ENCODE measurements at regions not wholly inside any gene's neighbourhood (a gene's known extent, or its start where the extent isn't known, plus 50 kb on each side); places are given as distances from the start of the nearest gene placed in this dataset.

DNA sequence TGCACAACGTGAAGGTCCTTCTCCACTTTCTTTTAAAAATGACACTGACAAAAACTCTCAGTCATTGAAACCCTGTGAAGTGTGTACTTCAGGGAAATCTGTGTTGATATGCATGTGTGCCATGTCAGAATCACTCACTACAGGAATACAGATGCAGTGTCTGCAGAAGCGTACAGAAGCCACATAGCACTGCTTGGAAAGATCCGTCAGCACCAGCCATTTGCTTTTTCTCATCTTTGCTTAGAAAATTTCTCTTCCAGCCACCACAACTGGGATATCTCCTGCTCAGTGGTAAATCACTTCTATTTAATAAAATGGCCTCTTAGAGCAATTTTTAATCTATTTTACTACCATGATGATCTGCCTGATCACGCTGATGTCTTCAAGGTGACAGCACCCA is 91.3 kb upstream of the ARHGEF26 start:
- TF ChIP-seq, protein P1, sequence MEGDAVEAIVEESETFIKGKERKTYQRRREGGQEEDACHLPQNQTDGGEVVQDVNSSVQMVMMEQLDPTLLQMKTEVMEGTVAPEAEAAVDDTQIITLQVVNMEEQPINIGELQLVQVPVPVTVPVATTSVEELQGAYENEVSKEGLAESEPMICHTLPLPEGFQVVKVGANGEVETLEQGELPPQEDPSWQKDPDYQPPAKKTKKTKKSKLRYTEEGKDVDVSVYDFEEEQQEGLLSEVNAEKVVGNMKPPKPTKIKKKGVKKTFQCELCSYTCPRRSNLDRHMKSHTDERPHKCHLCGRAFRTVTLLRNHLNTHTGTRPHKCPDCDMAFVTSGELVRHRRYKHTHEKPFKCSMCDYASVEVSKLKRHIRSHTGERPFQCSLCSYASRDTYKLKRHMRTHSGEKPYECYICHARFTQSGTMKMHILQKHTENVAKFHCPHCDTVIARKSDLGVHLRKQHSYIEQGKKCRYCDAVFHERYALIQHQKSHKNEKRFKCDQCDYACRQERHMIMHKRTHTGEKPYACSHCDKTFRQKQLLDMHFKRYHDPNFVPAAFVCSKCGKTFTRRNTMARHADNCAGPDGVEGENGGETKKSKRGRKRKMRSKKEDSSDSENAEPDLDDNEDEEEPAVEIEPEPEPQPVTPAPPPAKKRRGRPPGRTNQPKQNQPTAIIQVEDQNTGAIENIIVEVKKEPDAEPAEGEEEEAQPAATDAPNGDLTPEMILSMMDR (IDR thresholded peaks at IDR 0.05) = no peak
- TF ChIP-seq POLR2A (IDR thresholded peaks at IDR 0.05) = no peak

Measured in testis (tissue), 2 donors.